ENCODE measurements at regions not wholly inside any gene's neighbourhood (a gene's known extent, or its start where the extent isn't known, plus 50 kb on each side); places are given as distances from the start of the nearest gene placed in this dataset.

- no peaks in the 10 kb centered on the region for H3K27me3 ChIP-seq
- no peaks in the 10 kb centered on the region for H3K9me3 ChIP-seq (ENCODE audit: low read depth)
- H3K4me3 ChIP-seq = no peak overlapping the region
- no peaks in the 10 kb centered on the region for H3K4me1 ChIP-seq (ENCODE audit: low read depth)
- no peak for DNase-seq (ENCODE audit: low read depth in 1 of 2, low spot score in 1 of 2)
- no peak overlapping the region for H3K27ac ChIP-seq
- H3K36me3 ChIP-seq = no peaks in the 10 kb centered on the region
- TF ChIP-seq CTCF (IDR thresholded peaks at IDR 0.05; ENCODE audit: low read depth, low read length) = no peak
Measured at GRCh38 chr2:34288016-34288415, 688.9 kb upstream of the FAM98A start.

GRCh38 chr2:34280606-34281005 is 681.5 kb upstream of the FAM98A start:
- Histone ChIP-seq H3K27ac (no peak overlapping the region), H3K9me3 (ENCODE audit: low read depth) (no peaks in the 10 kb centered on the region), H3K4me3 (no peak overlapping the region), H3K36me3 (no peaks in the 10 kb centered on the region), H3K27me3 (no peaks in the 10 kb centered on the region), H3K4me1 (ENCODE audit: low read depth) (no peaks in the 10 kb centered on the region)
- no peak for DNase-seq (ENCODE audit: low read depth in 1 of 2, low spot score in 1 of 2)
- TF ChIP-seq CTCF (IDR thresholded peaks at IDR 0.05; ENCODE audit: low read depth, low read length) = no peak

- Histone ChIP-seq H3K27me3 (no peaks in the 10 kb centered on the region), H3K36me3 (no peaks in the 10 kb centered on the region), H3K9me3 (ENCODE audit: low read depth) (no peaks in the 10 kb centered on the region), H3K4me1 (ENCODE audit: low read depth) (no peaks in the 10 kb centered on the region), H3K4me3 (no peak overlapping the region), H3K27ac (no peak overlapping the region)
- DNase-seq (ENCODE audit: low read depth in 1 of 2, low spot score in 1 of 2) = no peak
- TF ChIP-seq CTCF (IDR thresholded peaks at IDR 0.05; ENCODE audit: low read depth, low read length) = no peak
Measured at GRCh38 chr2:34266908-34267697, 668.0 kb upstream of the FAM98A start.

- Histone ChIP-seq H3K36me3 (no peaks in the 10 kb centered on the region), H3K9me3 (ENCODE audit: low read depth) (no peaks in the 10 kb centered on the region), H3K27ac (no peak overlapping the region), H3K4me1 (ENCODE audit: low read depth) (no peaks in the 10 kb centered on the region), H3K27me3 (no peaks in the 10 kb centered on the region), H3K4me3 (no peak overlapping the region)
- TF ChIP-seq CTCF (IDR thresholded peaks at IDR 0.05; ENCODE audit: low read depth, low read length) = no peak
- no peak for DNase-seq (ENCODE audit: low read depth in 1 of 2, low spot score in 1 of 2)
Measured at GRCh38 chr2:34261701-34262100, 662.6 kb upstream of the FAM98A start.

- peaks cover 3% of the 10 kb centered on the region for H3K4me1 ChIP-seq (ENCODE audit: low read depth)
- no peaks in the 10 kb centered on the region for H3K9me3 ChIP-seq (ENCODE audit: low read depth)
- no peak for TF ChIP-seq CTCF (IDR thresholded peaks at IDR 0.05; ENCODE audit: low read depth, low read length)
- no peak overlapping the region for H3K4me3 ChIP-seq
- DNase-seq (ENCODE audit: low read depth in 1 of 2, low spot score in 1 of 2) = no peak
- no peaks in the 10 kb centered on the region for H3K36me3 ChIP-seq
- H3K27me3 ChIP-seq = no peaks in the 10 kb centered on the region
- no peak overlapping the region for H3K27ac ChIP-seq
Measured at GRCh38 chr2:34254272-34254878, 655.3 kb upstream of the FAM98A start.
